Activated CD4-positive, alpha-beta memory T cell treated with anti-CD3 and anti-CD28 coated beads for 36 hours (primary cell): ENCODE measurements at regions not wholly inside any gene's neighbourhood (a gene's known extent, or its start where the extent isn't known, plus 50 kb on each side); places are given as distances from the start of the nearest gene placed in this dataset.
"Not testable (repeated sequence)": the region's sequence is repeated elsewhere in the genome, so short reads cannot be mapped to it uniquely, and the experiment has no call there.

Experiments used
- CTCF ChIA-PET: fragments of 350-600 bp; sonication (Branson Sonifier 250); formaldehyde crosslinking; loops from one replicate; lab custom pipeline; 2021; ENCODE audit warnings: antibody characterized with exemption, inconsistent platforms; lab: Charles Lee
- POLR2A ChIA-PET: fragments of 350-600 bp; sonication (Branson Sonifier 250); formaldehyde crosslinking; loops from one replicate; lab custom pipeline; 2021; ENCODE audit warnings: antibody characterized with exemption; lab: Charles Lee
- DNase-seq: peaks from one replicate; pipeline ENCODE4 v3.0.0-alpha.2; 2020
- H3K27ac Mint-ChIP-seq: one replicate; pipeline ENCODE4 v1.8.0; 2021; ENCODE audit warnings: mixed read lengths
- H3K27me3 Mint-ChIP-seq: one replicate; pipeline ENCODE4 v1.8.0; 2021; ENCODE audit warnings: mixed read lengths
- H3K36me3 Mint-ChIP-seq: one replicate; pipeline ENCODE4 v1.8.0; 2021; ENCODE audit warnings: mixed read lengths
- H3K4me1 Mint-ChIP-seq: one replicate; pipeline ENCODE4 v1.8.0; 2021; ENCODE audit warnings: low read depth, mixed read lengths
- H3K4me3 Mint-ChIP-seq: one replicate; pipeline ENCODE4 v1.8.0; 2021; ENCODE audit warnings: mild to moderate bottlenecking, mixed read lengths
- H3K9me3 Mint-ChIP-seq: one replicate; pipeline ENCODE4 v1.8.0; 2021; ENCODE audit warnings: mixed read lengths
- intact Hi-C: fragments of 100-400 bp; cut with micrococcal nuclease; formaldehyde crosslinking; loops from one replicate; pipeline ENCODE4 v1.15.1; 2023

- CTCF ChIA-PET, result no interaction called here
- Mint-ChIP-seq H3K4me1 (no peaks in the 10 kb centered on the region), H3K9me3 (no peaks in the 10 kb centered on the region), H3K4me3 (no peak overlapping the region), H3K36me3 (no peaks in the 10 kb centered on the region), H3K27ac (no peak overlapping the region), H3K27me3 (peaks cover 11% of the 10 kb centered on the region)
- intact Hi-C loops, result no loop called here
- POLR2A ChIA-PET, result no interaction called here
- DNase-seq, result no peak
Observed at GRCh38 chr1:166282391-166283137, 115.8 kb upstream of the FAM78B start.

- intact Hi-C loops, result no loop called here
- H3K9me3 Mint-ChIP-seq, result no peaks in the 10 kb centered on the region
- no peak overlapping the region for H3K4me3 Mint-ChIP-seq
- H3K4me1 Mint-ChIP-seq, result no peaks in the 10 kb centered on the region
- CTCF ChIA-PET, result no interaction called here
- H3K27ac Mint-ChIP-seq, result no peak overlapping the region
- no peaks in the 10 kb centered on the region for H3K36me3 Mint-ChIP-seq
- DNase-seq, result no peak
- POLR2A ChIA-PET, result no interaction called here
- peaks cover 11% of the 10 kb centered on the region for H3K27me3 Mint-ChIP-seq
Observed at GRCh38 chr1:166283190-166283589, 116.4 kb upstream of the FAM78B start.

- H3K36me3 Mint-ChIP-seq, result no peaks in the 10 kb centered on the region
- H3K4me1 Mint-ChIP-seq, result no peaks in the 10 kb centered on the region
- intact Hi-C loops, result no loop called here
- H3K27me3 Mint-ChIP-seq, result peaks cover 11% of the 10 kb centered on the region
- POLR2A ChIA-PET, result no interaction called here
- no peak overlapping the region for H3K4me3 Mint-ChIP-seq
- no peaks in the 10 kb centered on the region for H3K9me3 Mint-ChIP-seq
- no peak for DNase-seq
- no peak overlapping the region for H3K27ac Mint-ChIP-seq
- CTCF ChIA-PET, result no interaction called here
Observed at GRCh38 chr1:166283600-166283999, 116.8 kb upstream of the FAM78B start.

- ChIA-PET POLR2A (no interaction called here), CTCF (no interaction called here)
- Mint-ChIP-seq H3K36me3 (no peaks in the 10 kb centered on the region), H3K4me3 (no peak overlapping the region), H3K4me1 (no peaks in the 10 kb centered on the region), H3K27ac (no peak overlapping the region), H3K27me3 (peaks cover 3% of the 10 kb centered on the region), H3K9me3 (no peaks in the 10 kb centered on the region)
- intact Hi-C loops, result no loop called here
- no peak for DNase-seq
Observed at GRCh38 chr1:166289309-166290050, 122.7 kb upstream of the FAM78B start.

- intact Hi-C loops, result no loop called here
- no peaks in the 10 kb centered on the region for H3K9me3 Mint-ChIP-seq
- no peak for DNase-seq
- no peaks in the 10 kb centered on the region for H3K4me1 Mint-ChIP-seq
- peaks cover 1% of the 10 kb centered on the region for H3K27me3 Mint-ChIP-seq
- H3K27ac Mint-ChIP-seq, result no peak overlapping the region
- no peaks in the 10 kb centered on the region for H3K36me3 Mint-ChIP-seq
- ChIA-PET CTCF (no interaction called here), POLR2A (no interaction called here)
- no peak overlapping the region for H3K4me3 Mint-ChIP-seq
Observed at GRCh38 chr1:166295656-166296055, 128.9 kb upstream of the FAM78B start.

GRCh38 chr1:166297993-166298392 is 131.2 kb upstream of the FAM78B start:
- H3K4me1 Mint-ChIP-seq, result no peaks in the 10 kb centered on the region
- H3K4me3 Mint-ChIP-seq, result no peak overlapping the region
- H3K9me3 Mint-ChIP-seq, result no peaks in the 10 kb centered on the region
- H3K36me3 Mint-ChIP-seq, result no peaks in the 10 kb centered on the region
- POLR2A ChIA-PET, result no interaction called here
- CTCF ChIA-PET, result no interaction called here
- intact Hi-C loops, result no loop called here
- H3K27ac Mint-ChIP-seq, result no peak overlapping the region
- DNase-seq, result no peak
- H3K27me3 Mint-ChIP-seq, result peaks cover 3% of the 10 kb centered on the region

GRCh38 chr1:166300767-166301166 is 134.0 kb upstream of the FAM78B start:
- H3K27ac Mint-ChIP-seq, result no peak overlapping the region
- ChIA-PET CTCF (no interaction called here), POLR2A (no interaction called here)
- intact Hi-C loops, result no loop called here
- H3K9me3 Mint-ChIP-seq, result no peaks in the 10 kb centered on the region
- no peaks in the 10 kb centered on the region for H3K36me3 Mint-ChIP-seq
- no peak overlapping the region for H3K4me3 Mint-ChIP-seq
- DNase-seq, result no peak
- H3K27me3 Mint-ChIP-seq, result peaks cover 4% of the 10 kb centered on the region
- no peaks in the 10 kb centered on the region for H3K4me1 Mint-ChIP-seq

- intact Hi-C loops, result no loop called here
- H3K27me3 Mint-ChIP-seq, result peaks cover 6% of the 10 kb centered on the region
- H3K9me3 Mint-ChIP-seq, result no peaks in the 10 kb centered on the region
- no peak overlapping the region for H3K4me3 Mint-ChIP-seq
- ChIA-PET POLR2A (no interaction called here), CTCF (no interaction called here)
- H3K36me3 Mint-ChIP-seq, result no peaks in the 10 kb centered on the region
- no peaks in the 10 kb centered on the region for H3K4me1 Mint-ChIP-seq
- DNase-seq, result no peak
- H3K27ac Mint-ChIP-seq, result no peak overlapping the region
Observed at GRCh38 chr1:166302989-166303758, 136.4 kb upstream of the FAM78B start.

- Mint-ChIP-seq H3K36me3 (no peaks in the 10 kb centered on the region), H3K4me3 (no peak overlapping the region), H3K27ac (no peak overlapping the region), H3K4me1 (no peaks in the 10 kb centered on the region), H3K27me3 (peaks cover 6% of the 10 kb centered on the region), H3K9me3 (no peaks in the 10 kb centered on the region)
- CTCF ChIA-PET, result no interaction called here
- no peak for DNase-seq
- POLR2A ChIA-PET, result no interaction called here
- intact Hi-C loops, result no loop called here
Observed at GRCh38 chr1:166304131-166304530, 137.3 kb upstream of the FAM78B start.

GRCh38 chr1:166305371-166305770 is 138.6 kb upstream of the FAM78B start:
- intact Hi-C loops, result no loop called here
- Mint-ChIP-seq H3K27me3 (peaks cover 5% of the 10 kb centered on the region), H3K27ac (no peak overlapping the region), H3K4me1 (no peaks in the 10 kb centered on the region), H3K9me3 (no peaks in the 10 kb centered on the region), H3K36me3 (no peaks in the 10 kb centered on the region), H3K4me3 (no peak overlapping the region)
- DNase-seq, result no peak
- POLR2A ChIA-PET, result no interaction called here
- CTCF ChIA-PET, result no interaction called here

GRCh38 chr1:166307261-166308188 is 140.7 kb upstream of the FAM78B start:
- H3K4me1 Mint-ChIP-seq, result no peaks in the 10 kb centered on the region
- DNase-seq, result no peak

GRCh38 chr1:166316306-166316705 is 149.5 kb upstream of the FAM78B start:
- H3K36me3 Mint-ChIP-seq, H3K27ac Mint-ChIP-seq, intact Hi-C loops, H3K4me1 Mint-ChIP-seq, H3K4me3 Mint-ChIP-seq, H3K27me3 Mint-ChIP-seq, POLR2A ChIA-PET, H3K9me3 Mint-ChIP-seq, CTCF ChIA-PET, DNase-seq: not testable (repeated sequence)

More at GRCh38 chr1:166307261-166308188, 140.7 kb upstream of the FAM78B start:
- H3K27ac Mint-ChIP-seq, result no peak overlapping the region
- intact Hi-C loops, result no loop called here
- H3K27me3 Mint-ChIP-seq, result peaks cover 3% of the 10 kb centered on the region
- H3K4me3 Mint-ChIP-seq, result no peak overlapping the region
- POLR2A ChIA-PET, result no interaction called here
- no peaks in the 10 kb centered on the region for H3K36me3 Mint-ChIP-seq
- H3K9me3 Mint-ChIP-seq, result no peaks in the 10 kb centered on the region
- CTCF ChIA-PET, result no interaction called here
